HEK293T (cell line): ENCODE measurements at regions not wholly inside any gene's neighbourhood (a gene's known extent, or its start where the extent isn't known, plus 50 kb on each side); places are given as distances from the start of the nearest gene placed in this dataset.

ENCODE experiments used
- CTCF ChIA-PET: fragments of 350-600 bp; formaldehyde crosslinking; extraction: SDS; loops from one replicate; lab custom pipeline; 2021; ENCODE audit warnings: antibody characterized with exemption, inconsistent platforms; lab: Yijun Ruan, JAX
- POLR2A ChIA-PET: fragments of 350-600 bp; formaldehyde crosslinking; extraction: SDS; loops from one replicate; lab custom pipeline; 2020; ENCODE audit warnings: antibody characterized with exemption, inconsistent platforms; lab: Yijun Ruan, JAX
- DNase-seq: peaks from one replicate; pipeline ENCODE4 v3.0.0; 2012; ENCODE audit warnings: mixed read lengths; ENCODE audit errors: extremely low spot score
- ARNT ChIP-seq: fragments of 450-650 bp; IDR thresholded peaks from 2 replicates; pipeline ENCODE4 v1.6.1; 2017; ENCODE audit warnings: mild to moderate bottlenecking
- BHLHE40 ChIP-seq: fragments of 450-650 bp; IDR thresholded peaks from 2 replicates; pipeline ENCODE4 v1.6.1; 2016; ENCODE audit warnings: mild to moderate bottlenecking, moderate library complexity, borderline replicate concordance
- CTBP1 ChIP-seq: fragments of 450-650 bp; IDR thresholded peaks from 2 replicates; pipeline ENCODE4 v1.6.1; 2016; ENCODE audit warnings: borderline replicate concordance
- ELF4 ChIP-seq: fragments of 450-650 bp; IDR thresholded peaks from 2 replicates; pipeline ENCODE4 v1.6.1; 2017; ENCODE audit warnings: antibody characterized with exemption
- FOXA1 ChIP-seq: fragments of 450-650 bp; IDR thresholded peaks from 2 replicates; pipeline ENCODE4 v1.6.1; 2016; ENCODE audit warnings: mild to moderate bottlenecking
- FOXK2 ChIP-seq: fragments of 450-650 bp; IDR thresholded peaks from 2 replicates; pipeline ENCODE4 v1.6.1; 2016; ENCODE audit warnings: mild to moderate bottlenecking
- FOXM1 ChIP-seq: fragments of 450-650 bp; IDR thresholded peaks from 2 replicates; pipeline ENCODE4 v1.6.1; 2017; ENCODE audit warnings: mild to moderate bottlenecking, borderline replicate concordance
- HDGF ChIP-seq: fragments of 450-650 bp; IDR thresholded peaks from 2 replicates; pipeline ENCODE4 v1.6.1; 2017; ENCODE audit warnings: antibody characterized with exemption, borderline replicate concordance
- L3MBTL2 ChIP-seq: fragments of 450-650 bp; conservative IDR thresholded peaks from 2 replicates; pipeline ENCODE4 v1.6.1; 2016; ENCODE audit warnings: mild to moderate bottlenecking
- LEF1 ChIP-seq: fragments of 450-650 bp; IDR thresholded peaks from 2 replicates; pipeline ENCODE4 v1.6.1; 2017; ENCODE audit warnings: mild to moderate bottlenecking, borderline replicate concordance
- NFRKB ChIP-seq: fragments of 450-650 bp; IDR thresholded peaks from 2 replicates; pipeline ENCODE4 v1.6.1; 2016; ENCODE audit warnings: mild to moderate bottlenecking, moderate library complexity
- PKNOX1 ChIP-seq: fragments of 450-650 bp; IDR thresholded peaks from 2 replicates; pipeline ENCODE4 v1.6.1; 2016
- SP1 ChIP-seq: fragments of 450-650 bp; IDR thresholded peaks from 2 replicates; pipeline ENCODE4 v1.6.1; 2017
- SUZ12 ChIP-seq: fragments of 450-650 bp; IDR thresholded peaks from 2 replicates; pipeline ENCODE4 v1.6.1; 2016; ENCODE audit warnings: mild to moderate bottlenecking
- TARDBP ChIP-seq: fragments of 450-650 bp; IDR thresholded peaks from 2 replicates; pipeline ENCODE4 v1.6.1; 2016
- ZNF384 ChIP-seq: fragments of 450-650 bp; IDR thresholded peaks from 2 replicates; pipeline ENCODE4 v1.6.1; 2016

- DNase-seq: no peak
- CTCF ChIA-PET: no interaction called here
- TF ChIP-seq FOXA1: no peak
- TF ChIP-seq LEF1: no peak
- TF ChIP-seq NFRKB: no peak
- TF ChIP-seq SUZ12: no peak
- TF ChIP-seq HDGF: no peak
- no peak for TF ChIP-seq SP1
- TF ChIP-seq ZNF384: no peak
- TF ChIP-seq CTBP1: no peak
- POLR2A ChIA-PET: no interaction called here
Measured at GRCh38 chr18:28689588-28689987, 512.7 kb upstream of the CDH2 start.

GRCh38 chr18:28684746-28685355 is 507.9 kb upstream of the CDH2 start:
- TF ChIP-seq SP1: no peak
- no peak for TF ChIP-seq CTBP1
- no peak for TF ChIP-seq HDGF
- TF ChIP-seq BHLHE40: no peak
- no peak for TF ChIP-seq FOXM1
- TF ChIP-seq FOXA1: no peak
- TF ChIP-seq NFRKB: no peak
- TF ChIP-seq ZNF384: no peak
- TF ChIP-seq L3MBTL2: no peak
- no peak for TF ChIP-seq LEF1
- TF ChIP-seq FOXK2: no peak
- TF ChIP-seq TARDBP: no peak
- TF ChIP-seq PKNOX1: no peak
- POLR2A ChIA-PET: interaction anchor here (0.5 to 0.6 kb wide), 2 partner anchors 10 to 20 kb away, joined by 3 read pairs; no protein-coding TSS in a partner anchor
- DNase-seq: no peak
- CTCF ChIA-PET: no interaction called here

GRCh38 chr18:28682912-28683311 is 506.0 kb upstream of the CDH2 start:
- DNase-seq: no peak
- CTCF ChIA-PET: no interaction called here
- POLR2A ChIA-PET: no interaction called here
- TF ChIP-seq FOXK2 (no peak), SUZ12 (no peak), LEF1 (no peak), BHLHE40 (no peak), TARDBP (no peak), ELF4 (no peak), SP1 (no peak), FOXM1 (no peak), CTBP1 (no peak)

GRCh38 chr18:28669165-28669564 is 492.2 kb upstream of the CDH2 start:
- ChIA-PET POLR2A (no interaction called here), CTCF (no interaction called here)
- no peak for TF ChIP-seq TARDBP
- no peak for TF ChIP-seq CTBP1
- no peak for TF ChIP-seq SUZ12
- TF ChIP-seq LEF1: no peak
- no peak for TF ChIP-seq ARNT
- no peak for TF ChIP-seq ZNF384
- TF ChIP-seq L3MBTL2: no peak
- TF ChIP-seq NFRKB: no peak
- TF ChIP-seq ELF4: no peak
- no peak for TF ChIP-seq HDGF
- no peak for TF ChIP-seq FOXM1
- TF ChIP-seq BHLHE40: no peak
- no peak for TF ChIP-seq SP1
- TF ChIP-seq FOXK2: no peak
- no peak for TF ChIP-seq PKNOX1
- no peak for TF ChIP-seq FOXA1
- no peak for DNase-seq

GRCh38 chr18:28666216-28666615 is 489.3 kb upstream of the CDH2 start:
- POLR2A ChIA-PET: no interaction called here
- CTCF ChIA-PET: no interaction called here
- no peak for DNase-seq
- TF ChIP-seq HDGF (no peak), ELF4 (no peak), L3MBTL2 (no peak), LEF1 (no peak), PKNOX1 (no peak), SP1 (no peak), SUZ12 (no peak), ARNT (no peak), ZNF384 (no peak), FOXM1 (no peak), TARDBP (no peak), FOXK2 (no peak), FOXA1 (no peak), BHLHE40 (no peak), CTBP1 (no peak), NFRKB (no peak)

- ChIA-PET CTCF (no interaction called here), POLR2A (no interaction called here)
- no peak for DNase-seq
- TF ChIP-seq BHLHE40: no peak
- no peak for TF ChIP-seq SP1
- no peak for TF ChIP-seq FOXA1
- TF ChIP-seq FOXK2: no peak
- no peak for TF ChIP-seq HDGF
Measured at GRCh38 chr18:28657961-28658360, 481.0 kb upstream of the CDH2 start.
